ENCODE measurements at regions not wholly inside any gene's neighbourhood (a gene's known extent, or its start where the extent isn't known, plus 50 kb on each side); places are given as distances from the start of the nearest gene placed in this dataset.
A peak's percentile ranks its signal among the peaks of the same experiment; 100 is the strongest.

DNA sequence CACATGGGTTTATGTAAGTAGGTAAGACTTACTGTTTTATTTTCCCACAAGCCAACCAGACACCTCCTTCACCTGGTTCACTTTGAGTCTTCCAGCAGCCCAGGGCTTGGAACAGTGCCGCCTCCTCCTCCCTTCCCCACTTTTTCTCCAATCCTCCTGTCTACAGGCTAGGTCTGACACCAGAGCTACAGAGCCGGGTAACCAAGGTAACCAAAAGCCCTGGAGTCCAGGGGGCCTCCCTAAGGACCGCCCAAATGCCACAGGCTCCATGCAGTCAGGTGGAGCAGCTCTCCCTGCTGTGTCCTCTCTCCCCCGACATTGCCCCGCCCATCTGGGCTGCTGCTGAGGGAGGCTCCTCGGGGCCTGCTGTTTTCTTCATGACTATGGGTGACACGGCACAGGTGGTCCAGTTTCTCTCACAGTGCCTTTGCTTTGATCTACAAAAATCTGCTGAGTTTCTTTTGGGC, 138.0 kb upstream of the EFNA5 start:
- peak; percentile 84 for DNase-seq
- Mint-ChIP-seq H3K9me3 (no peaks in the 10 kb centered on the region), H3K27me3 (ENCODE audit: low read depth, poor library complexity) (no peaks in the 10 kb centered on the region), H3K27ac (peak overlapping the region; percentile 20), H3K4me1 (peaks cover 20% of the 10 kb centered on the region), H3K4me3 (no peak overlapping the region), H3K36me3 (ENCODE audit: low read depth) (no peaks in the 10 kb centered on the region)
- TF ChIP-seq, protein P1, sequence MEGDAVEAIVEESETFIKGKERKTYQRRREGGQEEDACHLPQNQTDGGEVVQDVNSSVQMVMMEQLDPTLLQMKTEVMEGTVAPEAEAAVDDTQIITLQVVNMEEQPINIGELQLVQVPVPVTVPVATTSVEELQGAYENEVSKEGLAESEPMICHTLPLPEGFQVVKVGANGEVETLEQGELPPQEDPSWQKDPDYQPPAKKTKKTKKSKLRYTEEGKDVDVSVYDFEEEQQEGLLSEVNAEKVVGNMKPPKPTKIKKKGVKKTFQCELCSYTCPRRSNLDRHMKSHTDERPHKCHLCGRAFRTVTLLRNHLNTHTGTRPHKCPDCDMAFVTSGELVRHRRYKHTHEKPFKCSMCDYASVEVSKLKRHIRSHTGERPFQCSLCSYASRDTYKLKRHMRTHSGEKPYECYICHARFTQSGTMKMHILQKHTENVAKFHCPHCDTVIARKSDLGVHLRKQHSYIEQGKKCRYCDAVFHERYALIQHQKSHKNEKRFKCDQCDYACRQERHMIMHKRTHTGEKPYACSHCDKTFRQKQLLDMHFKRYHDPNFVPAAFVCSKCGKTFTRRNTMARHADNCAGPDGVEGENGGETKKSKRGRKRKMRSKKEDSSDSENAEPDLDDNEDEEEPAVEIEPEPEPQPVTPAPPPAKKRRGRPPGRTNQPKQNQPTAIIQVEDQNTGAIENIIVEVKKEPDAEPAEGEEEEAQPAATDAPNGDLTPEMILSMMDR (IDR thresholded peaks at IDR 0.05): no peak

DNA sequence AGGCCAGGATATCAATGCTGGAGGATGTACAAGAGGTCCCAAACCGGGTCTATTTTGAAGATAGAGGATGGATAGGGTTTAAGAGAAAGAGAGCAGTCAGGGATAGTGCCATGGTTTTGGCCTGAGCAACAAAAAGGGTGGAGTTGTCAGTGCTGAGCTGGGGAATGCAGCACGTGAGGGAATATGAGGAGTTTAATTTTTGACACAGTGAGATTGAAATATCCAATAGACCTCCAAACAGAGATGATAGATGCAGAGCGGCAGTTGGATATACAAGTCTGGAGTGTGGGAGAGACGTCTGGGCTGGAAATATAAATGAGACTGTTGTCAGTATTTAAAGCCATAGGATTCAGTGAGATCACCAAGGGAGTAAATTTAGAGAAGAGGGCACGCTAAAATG, 136.7 kb upstream of the EFNA5 start:
- Mint-ChIP-seq H3K4me3 (no peak overlapping the region), H3K27ac (no peak overlapping the region), H3K4me1 (peaks cover 15% of the 10 kb centered on the region), H3K27me3 (ENCODE audit: low read depth, poor library complexity) (no peaks in the 10 kb centered on the region), H3K9me3 (no peaks in the 10 kb centered on the region), H3K36me3 (ENCODE audit: low read depth) (no peaks in the 10 kb centered on the region)
- TF ChIP-seq, protein P1 (IDR thresholded peaks at IDR 0.05): no peak
- no peak for DNase-seq

DNA sequence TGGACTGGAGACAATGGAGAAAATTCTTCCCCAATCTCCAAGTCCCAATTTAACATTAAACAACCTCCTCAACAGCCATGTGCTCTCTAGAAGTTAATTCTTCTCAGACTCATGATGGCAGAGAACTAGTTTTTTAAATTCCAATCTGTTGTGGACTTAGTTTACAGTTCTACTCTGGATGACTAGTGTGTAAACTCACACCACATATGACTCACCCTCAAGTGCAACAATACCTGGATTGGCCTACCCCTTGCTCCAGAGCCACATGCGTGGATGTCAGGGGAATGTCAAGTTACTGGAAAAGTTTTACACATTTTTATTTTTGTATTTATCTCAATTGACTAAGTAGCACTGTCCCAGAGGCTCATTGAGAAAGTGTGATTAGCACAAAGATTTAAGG, 136.0 kb upstream of the EFNA5 start:
- Mint-ChIP-seq H3K36me3 (ENCODE audit: low read depth) (no peaks in the 10 kb centered on the region), H3K9me3 (no peaks in the 10 kb centered on the region), H3K4me1 (peaks cover 8% of the 10 kb centered on the region), H3K4me3 (no peak overlapping the region), H3K27ac (no peak overlapping the region), H3K27me3 (ENCODE audit: low read depth, poor library complexity) (no peaks in the 10 kb centered on the region)
- DNase-seq: no peak
- TF ChIP-seq, protein P1 (IDR thresholded peaks at IDR 0.05): no peak

DNA sequence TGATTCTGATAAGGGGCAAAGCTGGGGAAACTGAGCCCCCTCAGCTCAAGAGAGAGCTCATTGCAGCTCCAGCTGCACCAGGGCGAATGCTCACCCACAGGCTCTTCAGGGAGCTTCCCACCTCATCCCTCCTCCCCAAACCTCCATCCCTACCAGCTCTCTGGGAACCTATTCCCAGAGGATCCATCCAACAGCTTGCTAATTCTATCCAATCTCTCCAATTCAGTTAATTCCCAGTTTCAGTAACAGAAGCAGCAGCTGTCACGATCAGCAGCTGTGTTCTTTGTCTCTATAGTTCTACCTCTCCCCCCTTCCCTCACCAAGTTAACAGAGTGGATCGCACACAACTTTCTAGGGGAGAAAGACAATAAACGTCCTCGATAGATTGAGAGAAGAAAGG, 135.5 kb upstream of the EFNA5 start:
- Mint-ChIP-seq H3K27ac (no peak overlapping the region), H3K36me3 (ENCODE audit: low read depth) (no peaks in the 10 kb centered on the region), H3K4me1 (peaks cover 4% of the 10 kb centered on the region), H3K4me3 (no peak overlapping the region), H3K27me3 (ENCODE audit: low read depth, poor library complexity) (no peaks in the 10 kb centered on the region), H3K9me3 (no peaks in the 10 kb centered on the region)
- DNase-seq: no peak
- TF ChIP-seq, protein P1 (IDR thresholded peaks at IDR 0.05): no peak

DNA sequence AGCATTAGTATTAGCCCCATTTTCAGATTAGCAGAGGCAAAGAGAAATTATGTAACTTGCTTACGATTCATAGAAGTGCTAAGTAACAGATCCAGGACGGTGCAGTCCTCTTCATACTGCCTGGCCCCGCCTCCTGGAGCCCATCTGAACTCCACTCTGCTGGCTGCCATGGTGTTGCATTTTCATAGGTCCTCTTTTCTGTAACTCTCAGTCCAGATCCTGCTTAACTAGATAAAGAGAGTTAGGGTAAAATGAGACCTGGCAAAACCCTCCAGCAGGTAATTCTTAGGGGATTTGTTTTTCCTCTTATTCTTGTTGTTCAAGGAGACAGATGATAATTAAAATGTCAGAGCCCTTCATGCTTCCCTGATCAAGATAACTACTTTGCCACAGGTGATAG, 135.1 kb upstream of the EFNA5 start:
- no peak overlapping the region for H3K4me3 Mint-ChIP-seq
- DNase-seq: peak; percentile 8
- no peak overlapping the region for H3K27ac Mint-ChIP-seq
- peaks cover 4% of the 10 kb centered on the region for H3K4me1 Mint-ChIP-seq
- TF ChIP-seq, protein P1 (IDR thresholded peaks at IDR 0.05): no peak
- H3K27me3 Mint-ChIP-seq (ENCODE audit: low read depth, poor library complexity): no peaks in the 10 kb centered on the region
- no peaks in the 10 kb centered on the region for H3K36me3 Mint-ChIP-seq (ENCODE audit: low read depth)
- H3K9me3 Mint-ChIP-seq: no peaks in the 10 kb centered on the region

DNA sequence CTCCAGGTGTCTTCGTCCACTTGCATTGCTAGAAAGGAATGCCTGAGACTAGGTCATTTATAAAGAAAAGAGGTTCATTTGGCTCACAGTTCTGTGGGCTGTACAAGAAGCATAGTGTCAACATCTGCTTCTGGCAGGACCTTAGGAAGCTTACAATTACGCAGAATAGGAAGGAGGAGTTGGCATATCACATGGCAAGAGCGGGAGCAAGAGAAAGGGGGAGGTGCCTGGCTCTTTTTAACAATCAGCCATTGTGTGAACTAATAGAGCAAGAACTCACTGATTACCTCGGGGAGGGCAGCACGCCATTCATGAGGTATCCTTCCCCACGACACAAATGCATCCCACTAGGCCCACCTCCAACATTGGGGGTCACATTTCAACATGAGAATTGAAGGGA, 134.4 kb upstream of the EFNA5 start:
- no peak for DNase-seq
- H3K36me3 Mint-ChIP-seq (ENCODE audit: low read depth): no peaks in the 10 kb centered on the region

More for the DNA sequence above, 134.4 kb upstream of the EFNA5 start:
- Mint-ChIP-seq H3K4me3 (no peak overlapping the region), H3K9me3 (no peaks in the 10 kb centered on the region), H3K27ac (no peak overlapping the region), H3K4me1 (no peaks in the 10 kb centered on the region), H3K27me3 (ENCODE audit: low read depth, poor library complexity) (no peaks in the 10 kb centered on the region)
- TF ChIP-seq, protein P1 (IDR thresholded peaks at IDR 0.05): no peak
